OCI-LY7 (cell line): ENCODE measurements at regions not wholly inside any gene's neighbourhood (a gene's known extent, or its start where the extent isn't known, plus 50 kb on each side); places are given as distances from the start of the nearest gene placed in this dataset.

ENCODE experiments used
- BruUV-seq: library from RNA; stranded (reverse); fragments of 400-500 nt; replicated peaks from 2 replicates; lab custom pipeline; 2021; lab: Mats Ljungman, UMichigan
- CTCF ChIA-PET: fragments of 300-600 bp; sonication (Branson Sonifier 250); formaldehyde crosslinking; loops from one replicate; lab custom pipeline; 2022; ENCODE audit warnings: antibody characterized with exemption; ENCODE audit not compliant: unreplicated experiment; lab: Charles Lee
- POLR2A ChIA-PET: fragments of 300-600 bp; sonication (Branson Sonifier 250); formaldehyde crosslinking; loops from one replicate; lab custom pipeline; 2022; ENCODE audit warnings: antibody characterized with exemption; lab: Charles Lee
- DNase-seq: peaks from one replicate; pipeline ENCODE4 v3.0.0-alpha.2; 2015; ENCODE audit warnings: low spot score
- H2AFZ ChIP-seq: fragments of 200-600 bp; sonication (generic), shearing (Covaris generic); 2 replicates; pipeline ENCODE4 v1.6.1; 2014; ENCODE audit warnings: mild to moderate bottlenecking, antibody characterized with exemption, low read length, moderate library complexity
- H3K27ac ChIP-seq: fragments of 200-600 bp; sonication (generic); 2 replicates; pipeline ENCODE4 v1.5.1; 2014; ENCODE audit warnings: mixed run types, low read depth, mild to moderate bottlenecking, moderate library complexity, low read length, inconsistent platforms; ENCODE audit not compliant: poor library complexity, severe bottlenecking
- H3K36me3 ChIP-seq: fragments of 200-600 bp; sonication (generic); 2 replicates; pipeline ENCODE4 v1.6.1; 2014; ENCODE audit warnings: mild to moderate bottlenecking, antibody characterized with exemption, low read length, moderate library complexity, mixed read lengths; ENCODE audit not compliant: insufficient read depth
- H3K4me1 ChIP-seq: fragments of 200-600 bp; sonication (generic); 2 replicates; pipeline ENCODE4 v1.5.1; 2014; ENCODE audit warnings: mild to moderate bottlenecking, low read length; ENCODE audit not compliant: insufficient read depth, poor library complexity, severe bottlenecking
- H3K4me2 ChIP-seq: fragments of 200-600 bp; sonication (generic); 2 replicates; pipeline ENCODE4 v1.6.1; 2014; ENCODE audit warnings: mild to moderate bottlenecking, low read length
- H3K4me3 ChIP-seq: fragments of 200-600 bp; sonication (generic); 2 replicates; pipeline ENCODE4 v1.5.1; 2014; ENCODE audit warnings: mild to moderate bottlenecking, low read depth, low read length; ENCODE audit not compliant: poor library complexity, severe bottlenecking
- H3K79me2 ChIP-seq: fragments of 200-600 bp; sonication (generic); 2 replicates; pipeline ENCODE4 v1.6.1; 2016; ENCODE audit warnings: low read depth, mild to moderate bottlenecking, low read length, moderate library complexity, mixed read lengths; ENCODE audit not compliant: insufficient read depth
- H3K9me2 ChIP-seq: fragments of 200-600 bp; sonication (generic); 2 replicates; pipeline ENCODE4 v1.6.1; 2016; ENCODE audit warnings: mild to moderate bottlenecking, low read length, mixed read lengths; ENCODE audit not compliant: insufficient read depth
- H3K9me3 ChIP-seq: fragments of 200-600 bp; sonication (generic); 2 replicates; pipeline ENCODE4 v1.6.1; 2014; ENCODE audit warnings: mild to moderate bottlenecking, mixed run types, low read length, mixed read lengths
- H4K20me1 ChIP-seq: fragments of 200-600 bp; sonication (generic); 2 replicates; pipeline ENCODE4 v1.6.1; 2014; ENCODE audit warnings: mild to moderate bottlenecking, antibody characterized with exemption, low read length, moderate library complexity, mixed read lengths; ENCODE audit not compliant: insufficient read depth
- EZH2phosphoT487 ChIP-seq: fragments of 200-600 bp; sonication (generic); IDR thresholded peaks from 2 replicates; pipeline ENCODE4 v1.6.1; 2018; ENCODE audit warnings: low read depth, borderline replicate concordance, mild to moderate bottlenecking, mixed run types, antibody characterized with exemption, low read length, moderate library complexity, mixed read lengths
- intact Hi-C: fragments of 100-400 bp; cut with micrococcal nuclease; formaldehyde crosslinking; loops from one replicate; pipeline ENCODE4 v1.10.0; 2022; ENCODE audit not compliant: unreplicated experiment
- TF ChIP-seq, protein P1 (sequence below): fragments of 200-600 bp; sonication (generic); conservative IDR thresholded peaks from 2 replicates; pipeline ENCODE4 v1.5.1; 2014; ENCODE audit warnings: mild to moderate bottlenecking, antibody characterized with exemption, low read length, moderate library complexity, mixed read lengths

- Histone ChIP-seq H3K27ac (no peak overlapping the region), H3K4me1 (peaks cover 16% of the 10 kb centered on the region), H3K79me2 (no peaks in the 10 kb centered on the region), H3K9me2 (no peaks in the 10 kb centered on the region), H3K9me3 (no peaks in the 10 kb centered on the region), H2AFZ (no peak overlapping the region), H4K20me1 (no peaks in the 10 kb centered on the region), H3K36me3 (no peaks in the 10 kb centered on the region), H3K4me2 (no peak overlapping the region), H3K4me3 (no peak overlapping the region)
- intact Hi-C loops, result no loop called here
- TF ChIP-seq, protein P1, sequence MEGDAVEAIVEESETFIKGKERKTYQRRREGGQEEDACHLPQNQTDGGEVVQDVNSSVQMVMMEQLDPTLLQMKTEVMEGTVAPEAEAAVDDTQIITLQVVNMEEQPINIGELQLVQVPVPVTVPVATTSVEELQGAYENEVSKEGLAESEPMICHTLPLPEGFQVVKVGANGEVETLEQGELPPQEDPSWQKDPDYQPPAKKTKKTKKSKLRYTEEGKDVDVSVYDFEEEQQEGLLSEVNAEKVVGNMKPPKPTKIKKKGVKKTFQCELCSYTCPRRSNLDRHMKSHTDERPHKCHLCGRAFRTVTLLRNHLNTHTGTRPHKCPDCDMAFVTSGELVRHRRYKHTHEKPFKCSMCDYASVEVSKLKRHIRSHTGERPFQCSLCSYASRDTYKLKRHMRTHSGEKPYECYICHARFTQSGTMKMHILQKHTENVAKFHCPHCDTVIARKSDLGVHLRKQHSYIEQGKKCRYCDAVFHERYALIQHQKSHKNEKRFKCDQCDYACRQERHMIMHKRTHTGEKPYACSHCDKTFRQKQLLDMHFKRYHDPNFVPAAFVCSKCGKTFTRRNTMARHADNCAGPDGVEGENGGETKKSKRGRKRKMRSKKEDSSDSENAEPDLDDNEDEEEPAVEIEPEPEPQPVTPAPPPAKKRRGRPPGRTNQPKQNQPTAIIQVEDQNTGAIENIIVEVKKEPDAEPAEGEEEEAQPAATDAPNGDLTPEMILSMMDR, result no peak
- TF ChIP-seq EZH2phosphoT487, result no peak
- ChIA-PET POLR2A (no interaction called here), CTCF (interaction anchor here (0.5 kb wide), 1 partner anchor 24 kb away, joined by 3 read pairs; no protein-coding TSS in a partner anchor)
- no TSS peak for BruUV-seq
- DNase-seq, result no peak
Measured at GRCh38 chr3:177445549-177445948, 248.3 kb upstream of the TBL1XR1 start.

DNA sequence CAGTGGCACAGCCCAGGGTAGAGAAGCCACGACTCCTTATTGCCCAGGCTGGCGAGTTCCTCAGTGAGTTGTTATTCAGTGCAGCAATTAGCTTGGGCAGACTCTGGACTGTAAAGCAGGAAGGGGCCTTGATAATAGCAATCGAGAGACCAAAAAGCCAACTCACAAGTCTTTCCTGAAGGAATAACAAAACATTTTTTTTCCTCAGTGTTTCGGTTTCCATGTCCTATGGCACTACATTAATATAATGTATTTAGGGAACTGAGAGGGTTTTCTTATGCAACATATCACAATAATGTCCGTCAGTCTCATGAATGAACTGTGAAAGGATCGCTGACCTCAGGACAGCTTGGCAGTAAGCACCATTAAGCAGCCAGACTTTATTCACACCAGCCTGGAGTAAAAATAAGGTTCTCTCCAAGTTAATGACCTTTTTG lies 248.9 kb upstream of the TBL1XR1 start:
- no peak overlapping the region for H3K4me2 ChIP-seq
- TF ChIP-seq EZH2phosphoT487, result no peak
- TF ChIP-seq, protein P1, result no peak
- peaks cover 15% of the 10 kb centered on the region for H3K4me1 ChIP-seq
- intact Hi-C loops, result no loop called here
- H2AFZ ChIP-seq, result no peak overlapping the region
- POLR2A ChIA-PET, result interaction anchor here (0.5 to 1.1 kb wide), 3 partner anchors 9 to 160 kb away, joined by 3 to 6 read pairs (median 5); no protein-coding TSS in a partner anchor
- no peaks in the 10 kb centered on the region for H3K79me2 ChIP-seq
- no TSS peak for BruUV-seq
- no peak overlapping the region for H3K4me3 ChIP-seq
- H4K20me1 ChIP-seq, result no peaks in the 10 kb centered on the region
- H3K27ac ChIP-seq, result no peak overlapping the region
- no peak for DNase-seq
- CTCF ChIA-PET, result interaction anchor here (0.5 kb wide), 1 partner anchor 25 kb away, joined by 3 read pairs; no protein-coding TSS in a partner anchor
- H3K36me3 ChIP-seq, result no peaks in the 10 kb centered on the region
- no peaks in the 10 kb centered on the region for H3K9me3 ChIP-seq
- H3K9me2 ChIP-seq, result no peaks in the 10 kb centered on the region

DNA sequence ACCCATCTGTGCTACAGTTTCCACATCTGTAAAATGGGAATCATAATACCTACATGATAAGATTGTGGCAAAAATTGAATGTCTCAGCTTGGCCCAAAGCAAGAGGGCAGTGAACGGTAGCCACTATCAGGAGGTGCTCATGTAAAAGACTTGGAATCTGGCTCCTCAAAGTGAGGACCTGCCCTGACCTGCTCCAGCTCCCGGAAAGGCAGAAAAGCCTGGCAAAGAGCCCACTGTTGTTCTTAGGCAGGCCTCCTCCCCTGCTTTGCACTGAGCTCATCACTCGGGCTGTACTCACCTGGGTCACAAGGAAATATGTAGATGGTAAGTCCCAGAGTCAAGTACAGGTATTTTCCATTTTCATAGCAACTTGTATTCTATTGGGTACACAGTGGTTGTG lies 250.7 kb upstream of the TBL1XR1 start:
- Histone ChIP-seq H3K9me3 (no peaks in the 10 kb centered on the region), H2AFZ (no peak overlapping the region), H3K79me2 (no peaks in the 10 kb centered on the region), H3K36me3 (no peaks in the 10 kb centered on the region), H3K4me2 (no peak overlapping the region), H3K9me2 (no peaks in the 10 kb centered on the region), H4K20me1 (no peaks in the 10 kb centered on the region), H3K4me1 (no peaks in the 10 kb centered on the region), H3K4me3 (no peak overlapping the region), H3K27ac (no peak overlapping the region)
- no peak for TF ChIP-seq EZH2phosphoT487
- ChIA-PET CTCF (no interaction called here), POLR2A (interaction anchor here (0.9 kb wide), 2 partner anchors 8 to 12 kb away, joined by 3 read pairs; no protein-coding TSS in a partner anchor)
- no TSS peak for BruUV-seq
- intact Hi-C loops, result no loop called here
- DNase-seq, result no peak
